BLaER1 (cell line): ENCODE measurements at regions not wholly inside any gene's neighbourhood (a gene's known extent, or its start where the extent isn't known, plus 50 kb on each side); places are given as distances from the start of the nearest gene placed in this dataset.

ENCODE experiments used
- H3K27ac ChIP-seq: shearing (Covaris generic); formaldehyde crosslinking; 2 replicates; pipeline ENCODE4 v1.8.1; 2022
- H3K27me3 ChIP-seq: shearing (Covaris generic); formaldehyde crosslinking; 2 replicates; pipeline ENCODE4 v1.8.1; 2022
- H3K36me3 ChIP-seq: shearing (Covaris generic); formaldehyde crosslinking; 2 replicates; pipeline ENCODE4 v1.8.1; 2022
- H3K4me1 ChIP-seq: shearing (Covaris generic); formaldehyde crosslinking; 2 replicates; pipeline ENCODE4 v1.8.1; 2022
- H3K4me2 ChIP-seq: shearing (Covaris generic); formaldehyde crosslinking; 2 replicates; pipeline ENCODE4 v1.8.1; 2022
- H3K4me3 ChIP-seq: shearing (Covaris generic); formaldehyde crosslinking; 2 replicates; pipeline ENCODE4 v1.8.1; 2022
- H3K9ac ChIP-seq: shearing (Covaris generic); formaldehyde crosslinking; 2 replicates; pipeline ENCODE4 v1.8.1; 2022
- H3K9me3 ChIP-seq: shearing (Covaris generic); formaldehyde crosslinking; 2 replicates; pipeline ENCODE4 v1.8.1; 2022
- H4K20me1 ChIP-seq: shearing (Covaris generic); formaldehyde crosslinking; 2 replicates; pipeline ENCODE4 v1.8.1; 2022
- Cebpa-rat ChIP-seq: shearing (Covaris generic); IDR thresholded peaks from 2 replicates; pipeline ENCODE4 v1.8.1; 2022

DNA sequence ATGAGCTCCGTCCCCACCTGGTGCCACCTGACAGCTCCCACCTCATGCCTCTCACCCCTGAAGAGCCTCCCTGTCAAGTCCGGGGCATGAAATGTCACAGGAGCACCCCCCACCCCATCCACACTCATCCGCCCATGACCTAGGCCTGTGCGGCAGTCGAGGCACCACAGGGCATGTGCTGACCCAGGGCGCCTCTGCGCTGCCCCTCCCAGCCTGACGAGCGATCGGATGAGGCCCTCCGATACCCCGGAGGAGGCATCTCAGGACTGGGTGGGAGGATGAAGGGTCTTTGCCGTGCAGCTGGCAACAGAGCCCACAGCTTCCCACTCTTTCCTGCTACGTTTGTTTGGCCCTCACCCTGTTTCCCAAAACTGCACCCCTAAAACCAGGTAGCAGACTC lies 184.4 kb upstream of the TCERG1L start:
- no peak overlapping the region for H3K4me3 ChIP-seq
- H3K27ac ChIP-seq: no peak overlapping the region
- no peak for TF ChIP-seq Cebpa-rat
- H3K4me1 ChIP-seq: peaks cover 8% of the 10 kb centered on the region
- H4K20me1 ChIP-seq: no peaks in the 10 kb centered on the region
- H3K9me3 ChIP-seq: no peaks in the 10 kb centered on the region
- no peaks in the 10 kb centered on the region for H3K36me3 ChIP-seq
- H3K4me2 ChIP-seq: no peak overlapping the region
- H3K9ac ChIP-seq: no peak overlapping the region
- H3K27me3 ChIP-seq: no peaks in the 10 kb centered on the region

DNA sequence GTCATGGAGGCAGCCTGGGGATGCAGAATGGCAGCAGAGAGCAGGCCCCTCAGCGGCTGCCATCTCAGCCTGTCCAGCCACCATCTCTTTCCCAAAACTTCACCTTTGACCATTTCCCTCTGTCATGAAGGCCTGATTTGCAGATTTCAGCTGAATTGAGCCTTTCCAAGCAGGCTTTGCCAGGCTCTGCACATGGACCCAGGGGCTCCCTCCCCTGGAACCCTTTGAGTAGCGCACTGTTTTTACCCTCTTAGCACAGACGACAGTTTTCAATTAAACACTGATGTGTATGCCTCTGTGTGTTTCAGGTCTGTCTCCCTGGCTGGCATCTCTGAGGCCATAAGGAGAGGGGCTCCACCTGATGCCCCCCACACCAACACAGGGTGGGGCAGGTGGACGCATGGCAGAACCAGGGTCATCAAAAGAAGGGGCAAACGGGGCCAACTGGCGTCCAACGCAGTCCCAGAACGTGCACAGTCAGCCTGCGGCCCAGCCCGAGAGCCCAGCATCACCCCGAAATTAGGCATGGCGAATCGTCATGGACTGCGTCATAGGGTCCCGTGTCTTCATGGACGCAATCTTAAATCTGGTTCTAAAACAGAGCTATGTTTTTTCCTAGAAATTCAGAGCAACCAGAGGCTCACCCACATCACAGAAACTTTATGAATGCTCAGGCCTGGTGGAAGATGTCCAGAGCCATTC lies 185.0 kb upstream of the TCERG1L start:
- Histone ChIP-seq H3K9ac (no peak overlapping the region), H3K4me1 (peaks cover 8% of the 10 kb centered on the region), H3K36me3 (no peaks in the 10 kb centered on the region), H3K4me2 (no peak overlapping the region), H3K27ac (no peak overlapping the region), H3K27me3 (no peaks in the 10 kb centered on the region), H3K4me3 (no peak overlapping the region), H4K20me1 (no peaks in the 10 kb centered on the region), H3K9me3 (peaks cover 2% of the 10 kb centered on the region; the same call in 1 of the 2 replicates)
- no peak for TF ChIP-seq Cebpa-rat

DNA sequence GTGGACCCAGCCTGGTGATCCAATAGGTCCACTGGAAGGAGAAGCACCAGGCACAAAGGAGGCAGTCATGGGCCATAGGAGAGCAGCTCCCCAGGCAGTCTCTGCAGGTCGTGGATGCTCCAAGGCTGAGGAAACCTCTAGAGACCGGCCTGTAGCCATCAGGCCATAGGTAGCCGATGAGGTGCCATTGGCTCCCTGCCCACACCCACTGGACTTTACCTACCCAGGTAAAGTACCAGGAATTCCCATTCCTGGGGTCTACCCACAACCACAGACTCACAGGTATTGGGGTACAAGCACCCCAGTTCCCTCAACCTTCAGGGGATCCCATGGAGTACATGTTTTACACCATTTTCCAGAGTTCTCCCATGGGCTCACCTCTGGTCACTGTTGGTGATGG lies 188.0 kb upstream of the TCERG1L start:
- Histone ChIP-seq H3K27ac (no peak overlapping the region), H4K20me1 (no peaks in the 10 kb centered on the region), H3K4me2 (no peak overlapping the region), H3K4me3 (no peak overlapping the region), H3K9me3 (peaks cover 32% of the 10 kb centered on the region), H3K9ac (no peak overlapping the region), H3K36me3 (no peaks in the 10 kb centered on the region), H3K27me3 (no peaks in the 10 kb centered on the region), H3K4me1 (no peaks in the 10 kb centered on the region)
- no peak for TF ChIP-seq Cebpa-rat

DNA sequence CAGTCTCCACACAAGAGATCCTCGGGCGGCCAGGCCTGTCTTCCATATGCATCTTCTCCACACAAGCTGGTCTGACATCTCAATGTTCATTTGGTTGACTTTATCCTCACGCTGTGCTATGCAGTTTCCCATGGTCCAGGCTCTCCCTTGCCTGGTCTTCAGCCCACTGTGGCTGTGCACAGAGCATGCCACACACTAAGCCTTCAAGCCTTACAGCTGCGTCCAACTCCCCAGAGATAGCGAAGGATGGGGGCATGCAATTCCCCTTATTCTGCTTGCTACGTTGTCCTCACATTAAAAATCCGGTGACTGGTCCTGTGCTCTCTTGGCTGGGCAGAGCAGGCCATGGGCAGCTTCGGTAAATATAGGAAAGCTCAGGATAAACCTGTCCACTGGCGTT lies 188.7 kb upstream of the TCERG1L start:
- Histone ChIP-seq H3K27ac (no peak overlapping the region), H3K4me2 (no peak overlapping the region), H3K4me3 (no peak overlapping the region), H3K4me1 (no peaks in the 10 kb centered on the region), H4K20me1 (no peaks in the 10 kb centered on the region), H3K27me3 (no peaks in the 10 kb centered on the region), H3K9me3 (peaks cover 37% of the 10 kb centered on the region), H3K36me3 (no peaks in the 10 kb centered on the region), H3K9ac (no peak overlapping the region)
- TF ChIP-seq Cebpa-rat: no peak

DNA sequence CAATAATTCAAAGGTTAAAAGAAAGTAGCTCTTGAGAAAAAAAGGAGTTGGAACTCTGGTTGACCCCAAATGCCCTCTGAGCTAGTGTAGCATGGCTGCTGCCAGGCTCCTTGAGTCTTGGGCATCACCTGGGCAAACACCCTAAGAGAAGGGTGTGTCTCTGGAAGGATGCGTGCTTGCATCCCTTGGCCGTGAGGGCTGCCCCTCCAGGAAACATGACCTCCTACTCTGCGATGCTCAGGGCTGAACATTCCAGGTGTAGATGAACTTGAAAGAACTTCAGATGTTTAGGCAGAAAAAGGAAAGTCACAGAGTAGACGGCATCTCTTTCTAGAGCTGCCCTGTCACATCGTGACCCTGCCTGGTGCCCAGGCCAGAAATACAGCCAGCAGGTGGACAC lies 189.4 kb upstream of the TCERG1L start:
- H3K36me3 ChIP-seq: no peaks in the 10 kb centered on the region
- H3K4me2 ChIP-seq: no peak overlapping the region
- peaks cover 37% of the 10 kb centered on the region for H3K9me3 ChIP-seq
- no peak overlapping the region for H3K27ac ChIP-seq
- no peaks in the 10 kb centered on the region for H3K4me1 ChIP-seq
- H3K27me3 ChIP-seq: no peaks in the 10 kb centered on the region
- no peak overlapping the region for H3K4me3 ChIP-seq
- H3K9ac ChIP-seq: no peak overlapping the region
- no peak for TF ChIP-seq Cebpa-rat
- H4K20me1 ChIP-seq: no peaks in the 10 kb centered on the region

DNA sequence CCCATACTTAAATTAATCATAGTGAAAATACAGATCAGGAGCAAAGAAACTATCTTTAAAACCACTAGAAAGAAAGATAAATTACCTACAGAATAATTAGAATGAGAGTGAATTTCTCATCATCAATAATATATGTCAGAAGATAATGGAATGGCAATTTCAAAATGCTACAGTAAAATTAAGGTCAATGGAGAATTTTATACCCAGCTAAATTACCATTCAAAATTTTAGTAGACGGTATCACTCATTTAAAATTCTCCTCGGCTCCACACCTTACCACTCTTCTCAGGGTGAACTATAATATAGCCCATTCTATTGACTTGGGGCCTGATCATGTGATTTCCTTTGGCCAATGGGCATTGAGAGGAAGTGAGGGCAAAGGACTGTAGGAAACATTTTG lies 192.5 kb upstream of the TCERG1L start:
- Histone ChIP-seq H4K20me1 (no peaks in the 10 kb centered on the region), H3K9ac (no peak overlapping the region), H3K4me1 (no peaks in the 10 kb centered on the region), H3K4me2 (no peak overlapping the region), H3K36me3 (no peaks in the 10 kb centered on the region), H3K9me3 (peaks cover 37% of the 10 kb centered on the region), H3K4me3 (no peak overlapping the region), H3K27ac (no peak overlapping the region), H3K27me3 (no peaks in the 10 kb centered on the region)
- no peak for TF ChIP-seq Cebpa-rat

DNA sequence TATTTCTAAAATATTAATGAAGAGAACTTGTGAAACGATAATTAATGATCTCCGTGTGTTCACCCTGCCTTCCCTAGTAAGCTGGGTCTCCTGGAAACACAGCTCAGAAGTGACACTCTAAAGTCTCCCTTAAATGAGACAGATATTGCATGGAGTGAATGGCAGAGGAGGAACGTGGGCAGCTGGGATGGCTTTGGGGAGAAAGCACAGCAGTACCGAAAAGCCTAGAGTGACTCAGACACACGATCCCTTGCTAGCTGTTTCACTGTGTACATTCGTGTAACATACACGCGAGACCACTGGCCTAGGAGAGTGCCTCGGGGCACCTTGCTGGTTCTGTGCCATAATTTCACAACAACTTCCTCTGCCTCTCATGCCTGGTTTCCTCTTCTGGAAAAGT lies 199.9 kb upstream of the TCERG1L start:
- Histone ChIP-seq H4K20me1 (no peaks in the 10 kb centered on the region), H3K9ac (no peak overlapping the region), H3K4me1 (no peaks in the 10 kb centered on the region), H3K36me3 (no peaks in the 10 kb centered on the region), H3K9me3 (peaks cover 23% of the 10 kb centered on the region), H3K27me3 (no peaks in the 10 kb centered on the region), H3K27ac (no peak overlapping the region), H3K4me2 (no peak overlapping the region), H3K4me3 (no peak overlapping the region)
- no peak for TF ChIP-seq Cebpa-rat

DNA sequence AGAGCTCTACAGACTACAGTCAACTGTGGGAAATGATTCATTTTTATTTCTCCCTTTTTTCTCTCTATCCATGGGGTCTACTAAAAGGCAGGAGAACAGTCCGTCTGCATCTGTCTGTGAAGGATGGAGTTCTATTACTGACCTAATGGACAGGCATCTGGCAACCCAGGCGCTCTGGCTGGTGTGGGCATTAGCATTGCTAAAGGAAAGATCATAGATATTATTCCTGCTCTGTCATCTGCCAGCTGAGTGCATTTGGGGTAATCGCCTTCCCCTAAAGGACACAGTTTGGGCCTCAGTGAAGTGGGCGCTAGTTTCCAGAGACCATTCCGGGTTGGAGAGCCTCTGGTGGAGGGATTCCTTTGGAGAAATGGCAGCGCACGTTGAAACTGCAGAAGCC lies 201.3 kb upstream of the TCERG1L start:
- TF ChIP-seq Cebpa-rat: no peak
- Histone ChIP-seq H3K27me3 (no peaks in the 10 kb centered on the region), H3K9me3 (peaks cover 23% of the 10 kb centered on the region), H3K4me1 (peaks cover 4% of the 10 kb centered on the region; the same call in 1 of the 2 replicates), H3K4me3 (no peak overlapping the region), H4K20me1 (no peaks in the 10 kb centered on the region), H3K9ac (no peak overlapping the region), H3K36me3 (no peaks in the 10 kb centered on the region), H3K4me2 (no peak overlapping the region), H3K27ac (no peak overlapping the region)

DNA sequence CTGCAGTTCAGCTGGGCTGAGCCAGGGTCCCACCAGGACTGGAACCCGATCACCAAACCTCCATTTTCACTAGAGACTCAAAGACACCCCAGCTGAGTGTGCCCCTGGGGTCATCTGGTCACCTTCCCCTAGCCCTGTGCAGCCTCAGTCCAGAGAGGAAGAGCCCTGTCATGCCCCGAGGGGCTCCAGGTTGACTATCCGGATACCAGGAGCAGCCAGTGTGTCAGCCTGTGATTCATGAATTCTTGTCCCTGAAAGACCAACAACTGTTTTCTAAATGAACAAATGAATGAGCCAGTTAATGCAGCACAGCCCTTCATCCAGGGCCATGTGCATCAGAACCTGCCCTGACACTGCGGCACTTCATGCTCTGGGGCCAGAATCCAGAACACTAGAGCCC lies 201.9 kb upstream of the TCERG1L start:
- no peaks in the 10 kb centered on the region for H4K20me1 ChIP-seq
- no peak overlapping the region for H3K4me3 ChIP-seq
- H3K36me3 ChIP-seq: no peaks in the 10 kb centered on the region
- H3K9ac ChIP-seq: no peak overlapping the region
- peaks cover 4% of the 10 kb centered on the region; the same call in 1 of the 2 replicates for H3K4me1 ChIP-seq
- no peaks in the 10 kb centered on the region for H3K27me3 ChIP-seq
- H3K27ac ChIP-seq: no peak overlapping the region
- H3K9me3 ChIP-seq: peaks cover 23% of the 10 kb centered on the region
- H3K4me2 ChIP-seq: no peak overlapping the region
- TF ChIP-seq Cebpa-rat: no peak

DNA sequence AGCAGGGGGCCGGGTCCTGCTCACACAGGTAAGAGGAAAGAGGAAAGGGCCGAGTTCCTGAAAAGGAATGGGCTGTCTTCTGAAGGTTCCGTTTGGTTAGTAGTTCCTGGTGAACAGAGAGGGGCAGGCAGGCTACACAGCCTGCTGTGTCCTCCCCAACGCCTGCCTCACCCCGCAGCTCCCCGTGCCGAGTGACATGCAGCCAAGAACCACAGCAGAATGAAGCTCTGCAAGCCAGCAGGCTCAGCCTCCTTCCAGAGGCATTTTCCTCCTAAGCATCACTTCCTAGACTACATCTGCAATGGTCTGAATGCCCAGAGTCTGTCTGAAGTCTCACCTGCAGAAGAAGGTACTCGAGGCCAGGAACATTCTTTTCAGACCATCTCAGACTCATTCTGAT lies 202.4 kb upstream of the TCERG1L start:
- H3K36me3 ChIP-seq: no peaks in the 10 kb centered on the region
- no peak for TF ChIP-seq Cebpa-rat
- H3K4me1 ChIP-seq: peaks cover 4% of the 10 kb centered on the region; the same call in 1 of the 2 replicates
- H3K4me3 ChIP-seq: no peak overlapping the region
- H3K9ac ChIP-seq: no peak overlapping the region
- no peak overlapping the region for H3K4me2 ChIP-seq
- no peaks in the 10 kb centered on the region for H4K20me1 ChIP-seq
- H3K27ac ChIP-seq: no peak overlapping the region
- peaks cover 23% of the 10 kb centered on the region for H3K9me3 ChIP-seq
- no peaks in the 10 kb centered on the region for H3K27me3 ChIP-seq

DNA sequence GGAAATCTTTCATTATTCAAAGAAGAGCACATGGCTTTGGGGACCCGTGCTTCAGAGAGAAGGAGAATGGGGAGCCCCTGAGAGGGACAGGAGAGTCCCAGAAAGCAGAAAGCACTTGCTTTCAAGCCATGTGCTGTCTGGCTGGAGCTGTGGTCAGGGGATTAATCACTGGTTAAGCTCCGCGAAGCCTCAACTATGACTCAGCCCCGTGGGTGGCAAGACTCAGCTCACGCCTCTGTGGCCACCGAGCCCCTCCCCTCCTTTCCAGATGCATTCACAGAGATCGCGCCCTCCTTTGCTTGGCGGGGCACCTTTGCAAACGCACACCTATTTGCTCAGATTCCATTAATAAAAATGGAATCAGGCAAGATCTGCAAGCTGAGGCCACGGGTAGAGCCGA lies 202.9 kb upstream of the TCERG1L start:
- Histone ChIP-seq H3K4me3 (no peak overlapping the region), H3K9me3 (peaks cover 23% of the 10 kb centered on the region), H3K36me3 (no peaks in the 10 kb centered on the region), H3K27me3 (no peaks in the 10 kb centered on the region), H3K27ac (no peak overlapping the region), H3K4me1 (peaks cover 4% of the 10 kb centered on the region; the same call in 1 of the 2 replicates), H4K20me1 (no peaks in the 10 kb centered on the region), H3K9ac (no peak overlapping the region), H3K4me2 (no peak overlapping the region)
- no peak for TF ChIP-seq Cebpa-rat
